ENCODE measurements at regions not wholly inside any gene's neighbourhood (a gene's known extent, or its start where the extent isn't known, plus 50 kb on each side); places are given as distances from the start of the nearest gene placed in this dataset.

GRCh38 chr7:79778786-79779770 is 325.6 kb upstream of the MAGI2 start (continued):
- TF ChIP-seq, protein P1, sequence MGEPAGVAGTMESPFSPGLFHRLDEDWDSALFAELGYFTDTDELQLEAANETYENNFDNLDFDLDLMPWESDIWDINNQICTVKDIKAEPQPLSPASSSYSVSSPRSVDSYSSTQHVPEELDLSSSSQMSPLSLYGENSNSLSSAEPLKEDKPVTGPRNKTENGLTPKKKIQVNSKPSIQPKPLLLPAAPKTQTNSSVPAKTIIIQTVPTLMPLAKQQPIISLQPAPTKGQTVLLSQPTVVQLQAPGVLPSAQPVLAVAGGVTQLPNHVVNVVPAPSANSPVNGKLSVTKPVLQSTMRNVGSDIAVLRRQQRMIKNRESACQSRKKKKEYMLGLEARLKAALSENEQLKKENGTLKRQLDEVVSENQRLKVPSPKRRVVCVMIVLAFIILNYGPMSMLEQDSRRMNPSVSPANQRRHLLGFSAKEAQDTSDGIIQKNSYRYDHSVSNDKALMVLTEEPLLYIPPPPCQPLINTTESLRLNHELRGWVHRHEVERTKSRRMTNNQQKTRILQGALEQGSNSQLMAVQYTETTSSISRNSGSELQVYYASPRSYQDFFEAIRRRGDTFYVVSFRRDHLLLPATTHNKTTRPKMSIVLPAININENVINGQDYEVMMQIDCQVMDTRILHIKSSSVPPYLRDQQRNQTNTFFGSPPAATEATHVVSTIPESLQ (CRISPR knock-in tag; IDR thresholded peaks at IDR 0.05): no peak

GRCh38 chr7:79775911-79776310 is 322.4 kb upstream of the MAGI2 start:
- no peak overlapping the region for H3K27ac Mint-ChIP-seq
- ChIA-PET POLR2A (no interaction called here), CTCF (no interaction called here)
- H3K4me1 Mint-ChIP-seq: no peaks in the 10 kb centered on the region
- TF ChIP-seq, protein P2, sequence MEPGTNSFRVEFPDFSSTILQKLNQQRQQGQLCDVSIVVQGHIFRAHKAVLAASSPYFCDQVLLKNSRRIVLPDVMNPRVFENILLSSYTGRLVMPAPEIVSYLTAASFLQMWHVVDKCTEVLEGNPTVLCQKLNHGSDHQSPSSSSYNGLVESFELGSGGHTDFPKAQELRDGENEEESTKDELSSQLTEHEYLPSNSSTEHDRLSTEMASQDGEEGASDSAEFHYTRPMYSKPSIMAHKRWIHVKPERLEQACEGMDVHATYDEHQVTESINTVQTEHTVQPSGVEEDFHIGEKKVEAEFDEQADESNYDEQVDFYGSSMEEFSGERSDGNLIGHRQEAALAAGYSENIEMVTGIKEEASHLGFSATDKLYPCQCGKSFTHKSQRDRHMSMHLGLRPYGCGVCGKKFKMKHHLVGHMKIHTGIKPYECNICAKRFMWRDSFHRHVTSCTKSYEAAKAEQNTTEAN (CRISPR knock-in tag; IDR thresholded peaks at IDR 0.05): no peak
- TF ChIP-seq GRHL2 (CRISPR knock-in tag; IDR thresholded peaks at IDR 0.05; ENCODE audit: insufficient replicate concordance, severe bottlenecking): no peak
- no peak for TF ChIP-seq ETV6 (CRISPR knock-in tag; IDR thresholded peaks at IDR 0.05)
- no peak for TF ChIP-seq SMAD4 (CRISPR knock-in tag; IDR thresholded peaks at IDR 0.05)
- H3K27me3 Mint-ChIP-seq (ENCODE audit: low read depth): no peaks in the 10 kb centered on the region
- DNase-seq (ENCODE audit: low spot score): no peak
- no peak for ATAC-seq
- H3K36me3 Mint-ChIP-seq: no peaks in the 10 kb centered on the region
- no peaks in the 10 kb centered on the region for H3K9me3 Mint-ChIP-seq
- H3K4me3 Mint-ChIP-seq: no peak overlapping the region

- Mint-ChIP-seq H3K9me3 (no peaks in the 10 kb centered on the region), H3K4me1 (peaks cover 6% of the 10 kb centered on the region; the same call in 1 of the 2 replicates), H3K27me3 (ENCODE audit: low read depth) (no peaks in the 10 kb centered on the region), H3K27ac (no peak overlapping the region), H3K36me3 (no peaks in the 10 kb centered on the region), H3K4me3 (no peak overlapping the region)
- POLR2A ChIA-PET: no interaction called here
- CTCF ChIA-PET: no interaction called here
- ATAC-seq: no peak
- TF ChIP-seq, protein P3, sequence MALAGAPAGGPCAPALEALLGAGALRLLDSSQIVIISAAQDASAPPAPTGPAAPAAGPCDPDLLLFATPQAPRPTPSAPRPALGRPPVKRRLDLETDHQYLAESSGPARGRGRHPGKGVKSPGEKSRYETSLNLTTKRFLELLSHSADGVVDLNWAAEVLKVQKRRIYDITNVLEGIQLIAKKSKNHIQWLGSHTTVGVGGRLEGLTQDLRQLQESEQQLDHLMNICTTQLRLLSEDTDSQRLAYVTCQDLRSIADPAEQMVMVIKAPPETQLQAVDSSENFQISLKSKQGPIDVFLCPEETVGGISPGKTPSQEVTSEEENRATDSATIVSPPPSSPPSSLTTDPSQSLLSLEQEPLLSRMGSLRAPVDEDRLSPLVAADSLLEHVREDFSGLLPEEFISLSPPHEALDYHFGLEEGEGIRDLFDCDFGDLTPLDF (CRISPR knock-in tag; IDR thresholded peaks at IDR 0.05): no peak
- DNase-seq (ENCODE audit: low spot score): no peak
Observed at GRCh38 chr7:79774150-79774549, 320.7 kb upstream of the MAGI2 start.

DNA sequence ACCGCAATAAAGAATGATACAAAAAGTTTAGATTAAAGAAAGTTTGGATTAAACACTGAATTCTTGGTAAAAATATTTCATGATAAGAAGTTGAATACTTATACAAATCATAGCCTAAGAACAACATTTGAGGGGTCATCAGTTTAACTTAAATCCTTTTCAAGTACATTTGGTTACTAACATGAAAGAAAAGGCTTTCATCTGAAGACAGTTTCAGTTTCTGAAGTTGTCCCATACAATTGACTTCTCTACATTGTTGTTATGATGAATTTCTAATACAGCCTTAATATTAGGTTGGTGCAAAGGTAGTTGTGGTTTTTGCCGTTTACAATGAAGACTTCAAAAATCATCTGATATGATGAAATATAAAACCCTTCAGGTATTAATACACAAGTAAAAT is 317.5 kb upstream of the MAGI2 start:
- Mint-ChIP-seq H3K27ac (no peak overlapping the region), H3K36me3 (no peaks in the 10 kb centered on the region), H3K9me3 (peaks cover 6% of the 10 kb centered on the region; the same call in 1 of the 2 replicates), H3K4me1 (peaks cover 6% of the 10 kb centered on the region; the same call in 1 of the 2 replicates), H3K4me3 (no peak overlapping the region), H3K27me3 (ENCODE audit: low read depth) (no peaks in the 10 kb centered on the region)
- ATAC-seq (no peak), DNase-seq (ENCODE audit: low spot score) (no peak)
- ChIA-PET POLR2A (no interaction called here), CTCF (interaction anchor here (0.6 kb wide), 1 partner anchor 715 kb away, joined by 3 read pairs; no protein-coding TSS in a partner anchor)
- no peak for TF ChIP-seq SP1 (CRISPR knock-in tag; conservative IDR thresholded peaks at IDR 0.05)
- TF ChIP-seq PREB (CRISPR knock-in tag; IDR thresholded peaks at IDR 0.05; ENCODE audit: borderline replicate concordance): no peak
- TF ChIP-seq ZNF263 (CRISPR knock-in tag; IDR thresholded peaks at IDR 0.05; ENCODE audit: low read depth): no peak
- no peak for TF ChIP-seq ZSCAN18 (CRISPR knock-in tag; IDR thresholded peaks at IDR 0.05)
- TF ChIP-seq, protein P2 (CRISPR knock-in tag; IDR thresholded peaks at IDR 0.05): no peak
- no peak for TF ChIP-seq ZNF396 (CRISPR knock-in tag; IDR thresholded peaks at IDR 0.05; ENCODE audit: borderline replicate concordance)
- TF ChIP-seq ZBTB21 (CRISPR knock-in tag; IDR thresholded peaks at IDR 0.05; ENCODE audit: borderline replicate concordance): no peak
